ENCODE measurements at regions not wholly inside any gene's neighbourhood (a gene's known extent, or its start where the extent isn't known, plus 50 kb on each side); places are given as distances from the start of the nearest gene placed in this dataset.

DNA sequence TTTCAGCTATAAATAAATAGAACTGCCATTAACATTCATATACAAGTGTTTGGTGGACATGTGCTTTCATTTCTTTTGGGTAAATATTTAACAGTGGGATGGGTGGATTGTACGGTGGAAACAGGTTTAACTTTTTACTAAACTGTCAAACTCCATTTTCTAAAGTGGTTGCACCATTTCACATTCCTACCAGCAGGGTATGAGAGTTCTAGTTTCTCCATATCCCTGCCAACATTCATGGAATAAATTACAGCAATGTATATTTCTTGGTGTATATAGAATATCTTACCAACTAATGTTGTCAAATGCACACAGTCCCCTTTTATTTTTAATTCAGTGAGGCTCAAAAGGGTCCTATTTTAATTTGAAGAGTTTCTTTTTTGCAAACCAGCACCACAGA lies 71.3 kb upstream of the CTXND1 start:
- TF ChIP-seq, protein P1, sequence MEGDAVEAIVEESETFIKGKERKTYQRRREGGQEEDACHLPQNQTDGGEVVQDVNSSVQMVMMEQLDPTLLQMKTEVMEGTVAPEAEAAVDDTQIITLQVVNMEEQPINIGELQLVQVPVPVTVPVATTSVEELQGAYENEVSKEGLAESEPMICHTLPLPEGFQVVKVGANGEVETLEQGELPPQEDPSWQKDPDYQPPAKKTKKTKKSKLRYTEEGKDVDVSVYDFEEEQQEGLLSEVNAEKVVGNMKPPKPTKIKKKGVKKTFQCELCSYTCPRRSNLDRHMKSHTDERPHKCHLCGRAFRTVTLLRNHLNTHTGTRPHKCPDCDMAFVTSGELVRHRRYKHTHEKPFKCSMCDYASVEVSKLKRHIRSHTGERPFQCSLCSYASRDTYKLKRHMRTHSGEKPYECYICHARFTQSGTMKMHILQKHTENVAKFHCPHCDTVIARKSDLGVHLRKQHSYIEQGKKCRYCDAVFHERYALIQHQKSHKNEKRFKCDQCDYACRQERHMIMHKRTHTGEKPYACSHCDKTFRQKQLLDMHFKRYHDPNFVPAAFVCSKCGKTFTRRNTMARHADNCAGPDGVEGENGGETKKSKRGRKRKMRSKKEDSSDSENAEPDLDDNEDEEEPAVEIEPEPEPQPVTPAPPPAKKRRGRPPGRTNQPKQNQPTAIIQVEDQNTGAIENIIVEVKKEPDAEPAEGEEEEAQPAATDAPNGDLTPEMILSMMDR (conservative IDR thresholded peaks at IDR 0.05; ENCODE audit: low read depth in 2 of 2) = peak in 1 of 2 experiments; percentile 46; a peak in 2 of 4 replicates
- TF ChIP-seq EZH2 (IDR thresholded peaks at IDR 0.05; ENCODE audit: low read depth, unreplicated experiment) (no peak), POLR2AphosphoS5 (IDR thresholded peaks at IDR 0.05; ENCODE audit: low read depth) (no peak), JUNB (IDR thresholded peaks at IDR 0.05; ENCODE audit: unreplicated experiment) (no peak), EZH2phosphoT487 (IDR thresholded peaks at IDR 0.05; ENCODE audit: unreplicated experiment) (no peak), ZNF331 (CRISPR knock-in tag; IDR thresholded peaks at IDR 0.05; ENCODE audit: low read depth) (no peak), NANOG (IDR thresholded peaks at IDR 0.05; ENCODE audit: borderline replicate concordance) (no peak), CREB1 (CRISPR knock-in tag; IDR thresholded peaks at IDR 0.05; ENCODE audit: low read depth) (no peak), STAT1 (IDR thresholded peaks at IDR 0.05; ENCODE audit: unreplicated experiment) (no peak), ZNF114 (CRISPR knock-in tag; IDR thresholded peaks at IDR 0.05) (no peak)
- TF ChIP-seq, protein P2, sequence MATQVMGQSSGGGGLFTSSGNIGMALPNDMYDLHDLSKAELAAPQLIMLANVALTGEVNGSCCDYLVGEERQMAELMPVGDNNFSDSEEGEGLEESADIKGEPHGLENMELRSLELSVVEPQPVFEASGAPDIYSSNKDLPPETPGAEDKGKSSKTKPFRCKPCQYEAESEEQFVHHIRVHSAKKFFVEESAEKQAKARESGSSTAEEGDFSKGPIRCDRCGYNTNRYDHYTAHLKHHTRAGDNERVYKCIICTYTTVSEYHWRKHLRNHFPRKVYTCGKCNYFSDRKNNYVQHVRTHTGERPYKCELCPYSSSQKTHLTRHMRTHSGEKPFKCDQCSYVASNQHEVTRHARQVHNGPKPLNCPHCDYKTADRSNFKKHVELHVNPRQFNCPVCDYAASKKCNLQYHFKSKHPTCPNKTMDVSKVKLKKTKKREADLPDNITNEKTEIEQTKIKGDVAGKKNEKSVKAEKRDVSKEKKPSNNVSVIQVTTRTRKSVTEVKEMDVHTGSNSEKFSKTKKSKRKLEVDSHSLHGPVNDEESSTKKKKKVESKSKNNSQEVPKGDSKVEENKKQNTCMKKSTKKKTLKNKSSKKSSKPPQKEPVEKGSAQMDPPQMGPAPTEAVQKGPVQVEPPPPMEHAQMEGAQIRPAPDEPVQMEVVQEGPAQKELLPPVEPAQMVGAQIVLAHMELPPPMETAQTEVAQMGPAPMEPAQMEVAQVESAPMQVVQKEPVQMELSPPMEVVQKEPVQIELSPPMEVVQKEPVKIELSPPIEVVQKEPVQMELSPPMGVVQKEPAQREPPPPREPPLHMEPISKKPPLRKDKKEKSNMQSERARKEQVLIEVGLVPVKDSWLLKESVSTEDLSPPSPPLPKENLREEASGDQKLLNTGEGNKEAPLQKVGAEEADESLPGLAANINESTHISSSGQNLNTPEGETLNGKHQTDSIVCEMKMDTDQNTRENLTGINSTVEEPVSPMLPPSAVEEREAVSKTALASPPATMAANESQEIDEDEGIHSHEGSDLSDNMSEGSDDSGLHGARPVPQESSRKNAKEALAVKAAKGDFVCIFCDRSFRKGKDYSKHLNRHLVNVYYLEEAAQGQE (IDR thresholded peaks at IDR 0.05; ENCODE audit: unreplicated experiment) = no peak
- TF ChIP-seq, protein P3, sequence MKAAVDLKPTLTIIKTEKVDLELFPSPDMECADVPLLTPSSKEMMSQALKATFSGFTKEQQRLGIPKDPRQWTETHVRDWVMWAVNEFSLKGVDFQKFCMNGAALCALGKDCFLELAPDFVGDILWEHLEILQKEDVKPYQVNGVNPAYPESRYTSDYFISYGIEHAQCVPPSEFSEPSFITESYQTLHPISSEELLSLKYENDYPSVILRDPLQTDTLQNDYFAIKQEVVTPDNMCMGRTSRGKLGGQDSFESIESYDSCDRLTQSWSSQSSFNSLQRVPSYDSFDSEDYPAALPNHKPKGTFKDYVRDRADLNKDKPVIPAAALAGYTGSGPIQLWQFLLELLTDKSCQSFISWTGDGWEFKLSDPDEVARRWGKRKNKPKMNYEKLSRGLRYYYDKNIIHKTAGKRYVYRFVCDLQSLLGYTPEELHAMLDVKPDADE (IDR thresholded peaks at IDR 0.05) = no peak
